ENCODE measurements at regions not wholly inside any gene's neighbourhood (a gene's known extent, or its start where the extent isn't known, plus 50 kb on each side); places are given as distances from the start of the nearest gene placed in this dataset.
A peak's percentile ranks its signal among the peaks of the same experiment; 100 is the strongest.
"Not testable (repeated sequence)": the region's sequence is repeated elsewhere in the genome, so short reads cannot be mapped to it uniquely, and the experiment has no call there.

DNA sequence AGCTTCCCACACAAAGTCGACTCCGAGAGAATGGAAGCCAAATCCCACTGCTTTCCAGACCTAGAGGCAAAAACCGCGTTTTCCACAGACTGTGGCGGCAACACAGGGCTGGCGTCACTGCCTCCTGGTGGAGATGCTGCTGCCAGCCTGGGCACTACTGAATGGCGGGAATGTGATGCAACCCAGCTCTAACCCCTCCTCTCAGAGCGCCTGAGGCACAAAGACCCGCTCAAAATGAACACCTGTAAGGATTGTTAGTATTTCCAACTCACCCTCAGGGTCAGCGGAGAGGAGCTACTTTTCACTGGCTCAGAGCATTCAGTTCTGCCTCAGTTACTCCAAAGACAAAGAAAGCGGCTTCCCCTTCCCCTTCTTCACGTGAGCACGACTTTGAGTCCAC is 548.0 kb upstream of the SALL3 start:
- H3K27me3 ChIP-seq (ENCODE audit: control insufficient read depth in 1 of 2, insufficient read depth in 2 of 2, low read length in 2 of 2) = peaks cover 0 to 2% of the 10 kb centered on the region in 2 donors
- no peaks in the 10 kb centered on the region for H3K9me3 ChIP-seq (ENCODE audit: control insufficient read depth in 2 of 2, low read length in 2 of 2)
- H3K4me3 ChIP-seq (ENCODE audit: low read length in 2 of 2) = no peak overlapping the region
- no peak overlapping the region for H3K9ac ChIP-seq (ENCODE audit: low read length in 2 of 2)
- H3K4me1 ChIP-seq (ENCODE audit: control insufficient read depth, insufficient read depth, low read length) = no peaks in the 10 kb centered on the region
- H3K27ac ChIP-seq (ENCODE audit: low read length) = no peak overlapping the region
- no peaks in the 10 kb centered on the region for H3K36me3 ChIP-seq (ENCODE audit: control insufficient read depth in 2 of 2, insufficient read depth in 2 of 2, low read length in 2 of 2)

- Histone ChIP-seq H3K9ac (ENCODE audit: low read length in 2 of 2) (no peak overlapping the region), H3K27me3 (ENCODE audit: control insufficient read depth in 1 of 2, insufficient read depth in 2 of 2, low read length in 2 of 2) (peaks cover 0 to 2% of the 10 kb centered on the region in 2 donors), H3K4me1 (ENCODE audit: control insufficient read depth, insufficient read depth, low read length) (no peaks in the 10 kb centered on the region), H3K4me3 (ENCODE audit: low read length in 2 of 2) (no peak overlapping the region), H3K9me3 (ENCODE audit: control insufficient read depth in 2 of 2, low read length in 2 of 2) (no peaks in the 10 kb centered on the region), H3K27ac (ENCODE audit: low read length) (no peak overlapping the region), H3K36me3 (ENCODE audit: control insufficient read depth in 2 of 2, insufficient read depth in 2 of 2, low read length in 2 of 2) (no peaks in the 10 kb centered on the region)
These were observed 546.1 kb upstream of the SALL3 start for GRCh38 chr18:78433562-78433961.

- Histone ChIP-seq H3K36me3 (ENCODE audit: control insufficient read depth in 2 of 2, insufficient read depth in 2 of 2, low read length in 2 of 2) (no peaks in the 10 kb centered on the region), H3K9me3 (ENCODE audit: control insufficient read depth in 2 of 2, low read length in 2 of 2) (no peaks in the 10 kb centered on the region), H3K9ac (ENCODE audit: low read length in 2 of 2) (no peak overlapping the region), H3K27me3 (ENCODE audit: control insufficient read depth in 1 of 2, insufficient read depth in 2 of 2, low read length in 2 of 2) (peaks cover 0 to 2% of the 10 kb centered on the region in 2 donors), H3K27ac (ENCODE audit: low read length) (no peak overlapping the region), H3K4me1 (ENCODE audit: control insufficient read depth, insufficient read depth, low read length) (no peaks in the 10 kb centered on the region), H3K4me3 (ENCODE audit: low read length in 2 of 2) (no peak overlapping the region)
These were observed 543.5 kb upstream of the SALL3 start for GRCh38 chr18:78436110-78436509.

DNA sequence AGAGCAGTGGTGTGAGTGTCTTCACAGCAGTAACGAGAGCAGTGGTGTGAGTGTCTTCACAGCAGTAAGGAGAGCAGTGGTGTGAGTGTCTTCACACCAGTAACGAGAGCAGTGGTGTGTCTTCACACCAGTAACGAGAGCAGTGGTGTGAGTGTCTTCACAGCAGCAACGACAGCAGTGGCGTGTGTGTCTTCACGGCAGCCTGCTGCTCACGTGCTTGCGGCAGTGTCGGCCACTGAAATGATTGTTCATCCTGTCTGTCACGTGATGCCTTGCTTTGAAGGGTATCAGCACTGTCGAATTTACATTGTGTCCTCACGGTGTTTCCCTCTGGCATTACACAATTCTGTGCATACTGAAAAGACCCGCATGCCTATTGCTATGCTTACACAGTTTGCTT is 541.4 kb upstream of the SALL3 start:
- H3K27me3 ChIP-seq (ENCODE audit: control insufficient read depth in 1 of 2, insufficient read depth in 2 of 2, low read length in 2 of 2); H3K4me1 ChIP-seq (ENCODE audit: control insufficient read depth, insufficient read depth, low read length); H3K4me3 ChIP-seq (ENCODE audit: low read length in 2 of 2); H3K36me3 ChIP-seq (ENCODE audit: control insufficient read depth in 2 of 2, insufficient read depth in 2 of 2, low read length in 2 of 2); H3K27ac ChIP-seq (ENCODE audit: low read length); H3K9me3 ChIP-seq (ENCODE audit: control insufficient read depth in 2 of 2, low read length in 2 of 2); H3K9ac ChIP-seq (ENCODE audit: low read length in 2 of 2): not testable (repeated sequence)

DNA sequence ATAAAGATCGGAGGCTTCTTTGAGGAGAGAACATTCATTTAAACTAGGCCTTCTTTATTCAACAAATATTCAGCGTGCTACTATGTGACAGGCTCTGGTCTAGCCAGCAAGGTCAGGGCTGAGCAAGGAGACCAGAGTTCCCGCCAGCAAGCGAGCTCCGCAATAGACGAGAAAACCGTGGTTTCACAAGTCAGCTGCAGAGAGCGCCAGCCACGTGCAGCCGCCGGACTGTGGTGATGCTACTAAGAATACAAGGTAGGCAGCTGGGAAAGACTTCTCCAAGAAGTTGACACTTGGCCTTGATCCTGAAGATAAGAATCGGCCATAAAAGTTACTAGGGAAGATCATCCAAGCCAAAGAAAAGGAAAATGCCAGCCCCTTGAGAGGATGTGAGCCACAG is 533.7 kb upstream of the SALL3 start:
- H3K27ac ChIP-seq (ENCODE audit: low read length) = no peak overlapping the region
- no peaks in the 10 kb centered on the region for H3K9me3 ChIP-seq (ENCODE audit: control insufficient read depth in 2 of 2, low read length in 2 of 2)
- H3K4me3 ChIP-seq (ENCODE audit: low read length in 2 of 2) = no peak overlapping the region
- H3K4me1 ChIP-seq (ENCODE audit: control insufficient read depth, insufficient read depth, low read length) = peaks cover 3% of the 10 kb centered on the region
- H3K36me3 ChIP-seq (ENCODE audit: control insufficient read depth in 2 of 2, insufficient read depth in 2 of 2, low read length in 2 of 2) = no peaks in the 10 kb centered on the region
- no peaks in the 10 kb centered on the region for H3K27me3 ChIP-seq (ENCODE audit: control insufficient read depth in 1 of 2, insufficient read depth in 2 of 2, low read length in 2 of 2)
- H3K9ac ChIP-seq (ENCODE audit: low read length in 2 of 2) = no peak overlapping the region

GRCh38 chr18:78447211-78447610 is 532.4 kb upstream of the SALL3 start:
- Histone ChIP-seq H3K9ac (ENCODE audit: low read length in 2 of 2) (no peak overlapping the region), H3K27ac (ENCODE audit: low read length) (no peak overlapping the region), H3K27me3 (ENCODE audit: control insufficient read depth in 1 of 2, insufficient read depth in 2 of 2, low read length in 2 of 2) (no peaks in the 10 kb centered on the region), H3K9me3 (ENCODE audit: control insufficient read depth in 2 of 2, low read length in 2 of 2) (no peaks in the 10 kb centered on the region), H3K4me1 (ENCODE audit: control insufficient read depth, insufficient read depth, low read length) (peaks cover 3% of the 10 kb centered on the region), H3K36me3 (ENCODE audit: control insufficient read depth in 2 of 2, insufficient read depth in 2 of 2, low read length in 2 of 2) (no peaks in the 10 kb centered on the region), H3K4me3 (ENCODE audit: low read length in 2 of 2) (peak overlapping the region in 1 of 2 donors; percentile 5)

GRCh38 chr18:78448106-78448505 is 531.5 kb upstream of the SALL3 start:
- Histone ChIP-seq H3K4me3 (ENCODE audit: low read length in 2 of 2) (no peak overlapping the region), H3K27me3 (ENCODE audit: control insufficient read depth in 1 of 2, insufficient read depth in 2 of 2, low read length in 2 of 2) (no peaks in the 10 kb centered on the region), H3K4me1 (ENCODE audit: control insufficient read depth, insufficient read depth, low read length) (peaks cover 3% of the 10 kb centered on the region), H3K36me3 (ENCODE audit: control insufficient read depth in 2 of 2, insufficient read depth in 2 of 2, low read length in 2 of 2) (no peaks in the 10 kb centered on the region), H3K9ac (ENCODE audit: low read length in 2 of 2) (no peak overlapping the region), H3K9me3 (ENCODE audit: control insufficient read depth in 2 of 2, low read length in 2 of 2) (no peaks in the 10 kb centered on the region), H3K27ac (ENCODE audit: low read length) (no peak overlapping the region)

GRCh38 chr18:78448591-78448990 is 531.0 kb upstream of the SALL3 start:
- Histone ChIP-seq H3K4me1 (ENCODE audit: control insufficient read depth, insufficient read depth, low read length) (peaks cover 3% of the 10 kb centered on the region), H3K4me3 (ENCODE audit: low read length in 2 of 2) (no peak overlapping the region), H3K27ac (ENCODE audit: low read length) (no peak overlapping the region), H3K9me3 (ENCODE audit: control insufficient read depth in 2 of 2, low read length in 2 of 2) (no peaks in the 10 kb centered on the region), H3K27me3 (ENCODE audit: control insufficient read depth in 1 of 2, insufficient read depth in 2 of 2, low read length in 2 of 2) (no peaks in the 10 kb centered on the region), H3K9ac (ENCODE audit: low read length in 2 of 2) (no peak overlapping the region), H3K36me3 (ENCODE audit: control insufficient read depth in 2 of 2, insufficient read depth in 2 of 2, low read length in 2 of 2) (no peaks in the 10 kb centered on the region)

DNA sequence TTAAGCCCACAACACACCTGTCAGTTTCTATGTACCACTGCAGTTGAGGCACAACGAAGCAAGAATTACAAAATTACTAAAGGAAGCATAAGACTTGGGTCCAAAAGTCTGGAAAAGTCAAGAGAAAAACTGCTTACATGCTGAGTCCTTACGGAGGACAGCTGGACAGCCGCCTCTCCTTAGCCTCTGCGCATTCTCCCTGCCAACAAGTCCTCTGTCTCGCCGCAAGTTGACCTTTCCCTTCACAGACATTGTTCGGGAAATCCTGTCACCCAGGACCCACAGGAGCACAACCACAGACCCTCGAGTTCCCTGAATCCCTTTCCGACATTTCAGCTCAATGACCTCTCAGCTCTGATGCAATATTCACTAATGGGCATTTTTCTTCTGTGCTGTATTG is 525.4 kb upstream of the SALL3 start:
- no peaks in the 10 kb centered on the region for H3K36me3 ChIP-seq (ENCODE audit: control insufficient read depth in 2 of 2, insufficient read depth in 2 of 2, low read length in 2 of 2)
- H3K27ac ChIP-seq (ENCODE audit: low read length) = no peak overlapping the region
- H3K9ac ChIP-seq (ENCODE audit: low read length in 2 of 2) = no peak overlapping the region
- no peak overlapping the region for H3K4me3 ChIP-seq (ENCODE audit: low read length in 2 of 2)
- no peaks in the 10 kb centered on the region for H3K4me1 ChIP-seq (ENCODE audit: control insufficient read depth, insufficient read depth, low read length)
- no peaks in the 10 kb centered on the region for H3K9me3 ChIP-seq (ENCODE audit: control insufficient read depth in 2 of 2, low read length in 2 of 2)
- no peaks in the 10 kb centered on the region for H3K27me3 ChIP-seq (ENCODE audit: control insufficient read depth in 1 of 2, insufficient read depth in 2 of 2, low read length in 2 of 2)

GRCh38 chr18:78455386-78455785 is 524.2 kb upstream of the SALL3 start:
- no peak overlapping the region for H3K9ac ChIP-seq (ENCODE audit: low read length in 2 of 2)
- no peaks in the 10 kb centered on the region for H3K4me1 ChIP-seq (ENCODE audit: control insufficient read depth, insufficient read depth, low read length)
- H3K36me3 ChIP-seq (ENCODE audit: control insufficient read depth in 2 of 2, insufficient read depth in 2 of 2, low read length in 2 of 2) = no peaks in the 10 kb centered on the region
- no peaks in the 10 kb centered on the region for H3K27me3 ChIP-seq (ENCODE audit: control insufficient read depth in 1 of 2, insufficient read depth in 2 of 2, low read length in 2 of 2)
- H3K4me3 ChIP-seq (ENCODE audit: low read length in 2 of 2) = no peak overlapping the region
- H3K9me3 ChIP-seq (ENCODE audit: control insufficient read depth in 2 of 2, low read length in 2 of 2) = no peaks in the 10 kb centered on the region
- no peak overlapping the region for H3K27ac ChIP-seq (ENCODE audit: low read length)

- Histone ChIP-seq H3K4me1 (ENCODE audit: control insufficient read depth, insufficient read depth, low read length) (no peaks in the 10 kb centered on the region), H3K9me3 (ENCODE audit: control insufficient read depth in 2 of 2, low read length in 2 of 2) (peaks cover 0 to 3% of the 10 kb centered on the region in 2 donors), H3K9ac (ENCODE audit: low read length in 2 of 2) (no peak overlapping the region), H3K36me3 (ENCODE audit: control insufficient read depth in 2 of 2, insufficient read depth in 2 of 2, low read length in 2 of 2) (no peaks in the 10 kb centered on the region), H3K27me3 (ENCODE audit: control insufficient read depth in 1 of 2, insufficient read depth in 2 of 2, low read length in 2 of 2) (no peaks in the 10 kb centered on the region), H3K4me3 (ENCODE audit: low read length in 2 of 2) (no peak overlapping the region), H3K27ac (ENCODE audit: low read length) (no peak overlapping the region)
These were observed 522.6 kb upstream of the SALL3 start for GRCh38 chr18:78457011-78457410.

GRCh38 chr18:78457731-78458130 is 521.9 kb upstream of the SALL3 start:
- H3K9ac ChIP-seq (ENCODE audit: low read length in 2 of 2) = no peak overlapping the region
- H3K9me3 ChIP-seq (ENCODE audit: control insufficient read depth in 2 of 2, low read length in 2 of 2) = peaks cover 0 to 3% of the 10 kb centered on the region in 2 donors
- H3K4me3 ChIP-seq (ENCODE audit: low read length in 2 of 2) = no peak overlapping the region
- H3K4me1 ChIP-seq (ENCODE audit: control insufficient read depth, insufficient read depth, low read length) = no peaks in the 10 kb centered on the region
- no peak overlapping the region for H3K27ac ChIP-seq (ENCODE audit: low read length)
- H3K27me3 ChIP-seq (ENCODE audit: control insufficient read depth in 1 of 2, insufficient read depth in 2 of 2, low read length in 2 of 2) = no peaks in the 10 kb centered on the region
- H3K36me3 ChIP-seq (ENCODE audit: control insufficient read depth in 2 of 2, insufficient read depth in 2 of 2, low read length in 2 of 2) = no peaks in the 10 kb centered on the region

All from stomach smooth muscle (tissue), 2 donors.